AG09319 (cell line): ENCODE measurements at regions not wholly inside any gene's neighbourhood (a gene's known extent, or its start where the extent isn't known, plus 50 kb on each side); places are given as distances from the start of the nearest gene placed in this dataset.

ENCODE experiments used
- DNase-seq: peaks from one replicate; pipeline ENCODE4 v3.0.0-alpha.2; 2010; ENCODE audit warnings: low read depth; ENCODE audit errors: extremely low read depth
- CTCF ChIP-seq: IDR thresholded peaks from 2 replicates; pipeline ENCODE4 v1.5.1; 2011; ENCODE audit warnings: low read depth, mild to moderate bottlenecking, inconsistent platforms, low read length, moderate library complexity

DNA sequence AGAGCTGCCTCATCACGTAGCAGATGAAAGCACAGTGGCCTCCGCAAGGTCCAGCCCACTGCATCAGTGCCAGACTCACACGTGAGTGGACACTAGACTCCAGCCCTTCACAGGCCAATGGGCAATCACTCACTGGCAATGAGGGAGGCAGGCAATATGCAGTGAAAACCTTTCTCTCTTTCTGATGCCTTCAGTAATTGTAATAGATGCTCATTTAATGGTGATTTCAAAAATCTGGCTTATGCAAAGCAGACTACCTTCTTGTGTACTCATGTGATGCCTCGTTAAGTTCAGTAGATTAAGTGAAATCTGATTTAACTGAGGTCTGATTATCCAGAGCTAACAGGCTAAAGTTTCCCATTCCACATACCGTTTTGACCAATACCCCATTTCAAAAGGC, 546.9 kb downstream of the MIAT start:
- DNase-seq, result no peak
- TF ChIP-seq CTCF, result no peak

DNA sequence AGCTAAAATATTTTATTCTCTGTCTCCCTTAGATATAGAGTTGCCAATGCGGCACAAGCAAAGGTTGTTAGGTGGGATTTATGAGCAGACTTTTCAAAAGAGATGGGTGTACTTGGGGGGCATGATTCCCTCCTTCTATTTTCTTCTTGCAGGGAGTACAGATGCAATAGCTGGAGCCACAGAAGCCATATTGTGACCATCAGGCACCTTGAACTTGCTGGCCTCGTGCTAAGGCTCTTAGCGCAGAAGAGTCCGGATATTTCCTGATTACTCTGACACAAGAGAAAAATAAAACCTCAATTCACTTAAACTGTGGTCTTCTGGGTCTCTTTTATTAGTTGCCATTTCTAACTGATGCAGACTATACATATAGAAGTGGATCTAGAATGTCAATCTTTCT, 547.4 kb downstream of the MIAT start:
- no peak for TF ChIP-seq CTCF
- DNase-seq, result no peak

GRCh38 chr22:27205492-27206373, 548.3 kb downstream of the MIAT start:
- no peak for TF ChIP-seq CTCF
- no peak for DNase-seq

- no peak for DNase-seq
- no peak for TF ChIP-seq CTCF
These were observed 549.2 kb downstream of the MIAT start for GRCh38 chr22:27206374-27207133.

- no peak for TF ChIP-seq CTCF
- DNase-seq, result no peak
These were observed 549.9 kb downstream of the MIAT start for GRCh38 chr22:27207266-27207665.

DNA sequence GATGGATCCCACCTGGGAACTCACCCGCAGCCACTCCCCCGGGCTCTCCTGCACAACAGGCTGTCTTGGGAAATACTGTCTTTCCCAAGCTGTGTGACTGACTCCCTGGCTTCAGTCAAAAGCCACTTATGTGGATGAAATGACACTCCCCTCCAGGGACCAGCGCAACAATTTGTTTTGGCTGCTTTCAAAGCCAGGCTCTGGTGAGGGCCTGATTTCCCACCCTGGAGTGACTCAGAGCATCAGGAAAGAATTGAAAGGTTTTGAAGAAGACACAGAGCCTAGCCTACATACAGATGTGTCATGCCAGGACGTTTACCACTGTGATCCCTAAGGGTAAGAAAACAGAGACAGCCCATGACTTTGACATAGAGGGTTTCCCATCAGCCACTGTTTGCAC, 550.5 kb downstream of the MIAT start:
- TF ChIP-seq CTCF, result no peak
- no peak for DNase-seq

GRCh38 chr22:27210111-27210730, 552.8 kb downstream of the MIAT start:
- no peak for TF ChIP-seq CTCF
- no peak for DNase-seq
